GM18861 (cell line): ENCODE measurements at regions not wholly inside any gene's neighbourhood (a gene's known extent, or its start where the extent isn't known, plus 50 kb on each side); places are given as distances from the start of the nearest gene placed in this dataset.
"Not testable (repeated sequence)": the region's sequence is repeated elsewhere in the genome, so short reads cannot be mapped to it uniquely, and the experiment has no call there.

ENCODE experiments used
- ATAC-seq: cut with Tn5 transposase; IDR thresholded peaks from one replicate; pipeline ENCODE4 v1.9.1; 2021; ENCODE audit not compliant: unreplicated experiment

- ATAC-seq = no peak
Observed at GRCh38 chr4:27350161-27350560, 489.5 kb downstream of the STIM2 start.

DNA sequence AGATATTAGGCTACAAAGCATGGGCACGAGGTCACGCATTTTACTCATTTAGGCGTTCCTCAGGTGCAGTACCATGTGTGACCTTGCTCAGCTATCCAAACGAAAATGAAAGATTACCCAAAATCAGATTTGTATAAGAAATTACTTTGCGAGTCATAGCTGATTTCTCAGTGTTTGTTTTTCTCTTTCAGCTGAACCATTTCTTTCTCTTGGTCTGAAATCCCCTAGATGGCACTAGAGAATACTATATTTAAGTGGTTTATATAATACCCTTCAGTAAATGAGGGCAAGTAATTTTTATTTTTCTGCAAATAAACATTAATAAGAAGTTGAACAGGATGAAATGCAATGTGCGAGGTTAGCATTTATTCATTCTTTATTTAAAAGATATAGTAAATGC is 496.6 kb downstream of the STIM2 start:
- no peak for ATAC-seq

DNA sequence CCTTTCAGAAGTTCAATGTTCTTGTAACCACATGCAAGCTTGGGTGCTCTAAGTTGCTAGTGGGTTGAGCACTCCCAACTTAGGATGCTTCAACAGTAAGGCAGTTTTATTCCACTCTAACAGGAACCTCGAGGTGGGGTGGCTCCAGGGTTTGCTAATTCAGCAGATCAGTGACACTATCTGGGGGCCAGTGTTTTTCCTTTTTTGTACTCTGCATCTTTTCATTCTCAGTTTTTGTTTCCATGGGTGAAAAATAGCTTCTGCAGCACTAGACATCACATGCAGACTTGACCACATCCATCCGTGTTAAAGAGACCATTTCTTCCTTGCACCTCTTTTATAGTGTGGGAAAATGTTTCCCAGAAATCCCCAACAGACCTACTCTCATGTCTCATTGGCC is 497.6 kb downstream of the STIM2 start:
- ATAC-seq = no peak

GRCh38 chr4:27360131-27360530 is 499.5 kb downstream of the STIM2 start:
- no peak for ATAC-seq

- no peak for ATAC-seq
Observed at GRCh38 chr4:27360790-27361267, 500.2 kb downstream of the STIM2 start.

- no peak for ATAC-seq
Observed at GRCh38 chr4:27364509-27364908, 503.9 kb downstream of the STIM2 start.

- no peak for ATAC-seq
Observed at GRCh38 chr4:27366104-27366823, 505.6 kb downstream of the STIM2 start.

GRCh38 chr4:27368781-27369180 is 508.1 kb downstream of the STIM2 start:
- no peak for ATAC-seq

DNA sequence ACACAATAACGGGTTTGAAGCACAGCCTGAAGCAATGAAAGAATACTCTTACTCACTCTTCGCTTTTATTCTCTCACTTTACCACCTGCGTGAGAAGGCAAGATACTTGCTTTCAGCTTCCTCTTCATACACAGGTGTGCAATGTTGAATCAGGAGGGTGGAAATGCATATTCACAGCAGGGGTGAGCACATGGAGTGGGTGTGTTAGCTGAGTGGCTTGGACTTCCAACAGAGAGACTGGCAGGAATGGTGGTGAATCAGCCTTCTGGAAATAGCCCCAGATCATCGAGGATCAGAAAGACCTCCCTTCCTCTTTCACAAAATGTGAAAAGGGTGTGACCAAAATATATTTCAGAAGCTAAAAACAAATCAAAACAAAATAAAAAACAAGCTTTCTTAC is 521.2 kb downstream of the STIM2 start:
- ATAC-seq = no peak

- no peak for ATAC-seq
Observed at GRCh38 chr4:27387711-27388110, 527.1 kb downstream of the STIM2 start.

GRCh38 chr4:27397886-27398285 is 537.2 kb downstream of the STIM2 start:
- no peak for ATAC-seq

GRCh38 chr4:27398631-27399310 is 538.1 kb downstream of the STIM2 start:
- ATAC-seq = no peak

DNA sequence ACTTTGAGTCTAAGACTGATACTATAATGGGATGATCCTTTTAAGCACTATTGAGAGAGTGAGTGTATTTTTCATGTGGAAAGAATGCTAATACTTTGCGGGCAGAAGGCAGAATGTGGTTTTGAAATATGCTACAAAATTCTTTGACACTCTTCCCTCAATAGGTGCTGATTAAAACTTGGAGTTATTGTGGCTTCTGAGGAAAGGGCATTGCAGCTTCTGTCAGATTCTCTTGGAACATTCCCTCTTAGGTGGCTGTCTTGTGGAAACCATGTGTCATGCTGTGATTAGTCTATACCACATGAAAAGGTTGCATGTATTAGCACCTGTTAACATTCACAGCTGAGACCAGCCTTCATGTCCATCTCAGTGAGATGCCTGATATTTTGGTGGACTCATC is 547.0 kb downstream of the STIM2 start:
- ATAC-seq = no peak

DNA sequence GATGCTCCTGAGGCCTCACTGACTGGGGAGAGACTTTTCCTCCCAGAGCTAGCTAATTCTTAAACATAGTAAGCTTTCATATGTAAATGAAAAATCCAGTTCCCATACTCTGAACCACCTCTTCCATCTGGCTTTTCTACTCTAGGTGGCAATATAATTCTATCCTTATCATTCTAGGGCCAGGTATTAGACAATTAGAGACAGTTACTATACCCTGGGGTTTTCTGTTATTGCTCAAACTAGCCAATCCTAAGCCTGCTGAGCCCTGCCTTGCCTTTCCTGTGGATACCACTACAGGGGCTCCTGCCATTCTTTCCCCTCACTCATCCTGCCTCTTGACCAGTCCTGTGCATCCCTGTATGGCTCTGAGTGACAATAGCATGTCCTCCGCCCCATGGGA is 552.0 kb downstream of the STIM2 start:
- ATAC-seq = no peak

GRCh38 chr4:27414887-27415731 is 554.5 kb downstream of the STIM2 start:
- ATAC-seq = no peak

- ATAC-seq = no peak
Observed at GRCh38 chr4:27428661-27429060, 568.0 kb downstream of the STIM2 start.

- ATAC-seq = no peak
Observed at GRCh38 chr4:27429364-27429871, 568.8 kb downstream of the STIM2 start.

DNA sequence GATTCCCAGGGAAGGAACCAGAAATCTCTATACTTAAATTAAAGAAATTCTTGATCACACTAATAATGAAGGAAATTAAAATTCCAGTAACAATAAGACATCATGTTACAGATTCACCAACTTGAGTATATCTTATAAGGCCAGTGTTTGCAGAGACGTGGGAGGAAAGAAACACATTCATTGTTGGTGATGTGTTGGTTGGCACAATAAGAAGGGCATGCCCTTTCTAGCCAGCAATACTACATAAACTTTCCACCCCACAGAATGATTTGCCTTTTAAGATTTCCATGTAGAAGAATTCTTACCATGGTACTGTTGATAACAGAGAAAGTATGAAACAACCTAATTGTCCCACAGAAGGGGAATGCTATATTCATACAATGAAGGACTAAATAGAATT is 581.5 kb downstream of the STIM2 start:
- ATAC-seq = no peak

- not testable (repeated sequence) for ATAC-seq
Observed at GRCh38 chr4:27442661-27443060, 582.0 kb downstream of the STIM2 start.

DNA sequence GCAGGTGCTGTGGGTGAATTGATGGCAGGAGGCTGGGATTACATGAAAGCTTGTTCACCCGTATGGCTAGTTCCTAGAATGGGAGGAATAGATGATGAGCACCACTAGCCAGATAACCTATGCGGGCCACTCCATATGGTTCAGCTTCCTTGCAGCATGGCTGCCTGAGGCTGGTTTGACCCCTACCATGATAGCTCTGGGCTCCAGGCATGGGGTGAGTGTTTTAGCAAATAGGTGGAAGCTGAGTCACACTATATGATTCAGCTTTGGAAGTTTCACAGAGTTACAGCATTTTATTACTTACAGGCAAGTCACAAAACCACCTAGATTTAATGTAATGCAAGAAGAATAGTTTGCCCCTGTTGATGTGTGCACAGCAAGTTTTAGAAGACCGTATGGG is 603.2 kb downstream of the STIM2 start:
- no peak for ATAC-seq

DNA sequence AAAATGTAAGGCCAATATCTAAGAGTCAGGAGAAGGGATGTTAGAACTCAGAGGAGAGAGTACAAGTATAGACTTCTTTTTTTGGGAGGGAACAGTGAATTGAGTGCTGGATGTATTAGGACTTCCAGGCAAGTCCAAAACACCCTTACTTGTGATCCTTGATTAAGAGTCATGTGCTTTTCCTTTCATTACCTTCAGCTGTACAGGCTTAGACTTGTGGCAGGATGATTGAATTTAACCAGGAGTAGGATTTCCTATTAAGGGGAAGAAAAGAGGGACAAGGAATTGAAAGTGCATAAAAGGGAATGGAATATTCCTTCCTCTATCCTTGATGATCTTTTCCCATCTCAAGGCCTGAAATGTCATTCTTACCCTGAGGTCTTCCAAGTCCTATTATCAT is 606.7 kb downstream of the STIM2 start:
- no peak for ATAC-seq
